Activated CD8-positive, alpha-beta memory T cell treated with anti-CD3 and anti-CD28 coated beads for 1 hour (primary cell): ENCODE measurements at regions not wholly inside any gene's neighbourhood (a gene's known extent, or its start where the extent isn't known, plus 50 kb on each side); places are given as distances from the start of the nearest gene placed in this dataset.

ENCODE experiments used
- DNase-seq, 2 donors: peaks; one replicate each; pipeline ENCODE4 v3.0.0-alpha.2; 2020; ENCODE audit warnings: low read depth in 1 of 2; ENCODE audit errors: extremely low read depth in 1 of 2

DNA sequence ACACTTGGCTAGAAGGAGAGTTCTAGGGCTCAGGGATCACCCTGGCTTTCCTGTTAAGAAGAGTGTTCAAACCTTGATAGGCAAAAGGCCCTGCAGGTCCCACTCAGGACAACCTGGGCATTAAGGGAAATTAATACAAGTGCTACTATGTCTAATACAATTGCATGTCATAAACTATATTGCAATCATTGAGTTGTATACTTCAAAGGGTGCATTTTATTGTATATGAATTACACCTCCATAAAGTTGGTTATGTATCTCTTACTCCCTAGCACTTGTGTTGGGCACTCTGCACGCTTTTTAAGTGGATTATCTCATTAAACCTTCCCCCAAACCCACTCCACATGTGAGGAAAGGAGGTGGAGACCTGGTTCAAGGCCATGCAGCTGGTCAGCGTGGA, 172.1 kb upstream of the GLI2 start:
- DNase-seq, result no peak

DNA sequence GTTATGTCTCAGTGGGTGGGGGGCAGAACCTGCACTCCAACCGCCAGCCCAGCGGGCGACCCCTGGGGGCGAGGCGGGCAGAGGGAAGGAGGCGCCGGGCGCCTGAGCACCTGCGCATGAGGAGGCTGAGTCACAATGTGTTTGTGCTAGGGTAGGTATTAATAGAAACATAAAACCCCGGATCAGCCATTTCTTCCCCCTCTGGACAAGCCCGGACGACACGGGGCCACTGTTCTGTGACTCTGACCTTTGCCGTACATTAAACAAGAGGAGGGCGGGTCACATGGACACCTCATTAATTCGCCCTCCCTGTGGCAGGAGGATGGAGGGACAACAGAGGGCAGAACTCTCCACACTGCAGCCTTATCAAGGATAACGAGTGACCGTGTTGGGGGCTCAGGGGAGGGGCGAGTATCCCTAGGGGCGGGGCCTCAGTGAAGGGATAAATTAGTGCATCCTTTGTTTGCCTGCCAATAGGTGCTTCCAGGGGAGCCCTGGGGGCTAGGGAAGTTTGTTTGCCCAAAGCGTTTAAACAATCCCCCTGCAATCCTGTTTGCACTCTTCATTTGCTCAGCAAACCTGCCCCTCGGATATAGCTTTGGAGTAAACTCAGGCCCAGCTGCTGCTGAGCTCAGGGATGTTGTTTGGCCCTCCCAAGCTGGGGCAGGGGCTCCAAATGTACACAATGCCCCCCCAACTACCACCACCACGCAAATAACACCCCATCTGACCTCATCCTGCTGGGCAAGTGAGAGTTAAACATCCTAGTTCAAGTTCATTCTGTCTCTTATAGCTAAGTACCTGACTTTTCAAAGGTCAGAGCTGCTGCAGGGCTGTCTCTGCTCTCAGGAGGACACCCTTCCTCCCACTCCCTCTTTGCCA, 171.2 kb upstream of the GLI2 start:
- no peak for DNase-seq

DNA sequence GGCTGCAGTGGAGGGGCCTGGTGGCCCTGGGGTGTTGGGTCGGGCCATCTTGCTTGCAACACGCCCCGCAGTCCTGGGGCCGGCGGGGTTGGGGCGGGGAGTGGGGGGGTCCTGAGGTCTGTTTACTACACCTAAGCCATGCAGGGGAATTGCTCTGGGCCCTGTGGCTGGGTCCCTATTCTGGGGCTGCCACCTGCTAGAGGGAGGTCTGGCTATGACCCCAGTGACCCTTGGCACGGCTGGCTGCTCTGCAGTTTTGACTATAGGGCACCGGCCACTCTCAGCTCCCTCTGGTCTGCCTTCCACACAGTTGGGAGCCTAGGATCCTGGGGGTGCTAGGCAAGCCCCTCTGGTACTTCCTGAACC, 170.6 kb upstream of the GLI2 start:
- no peak for DNase-seq

DNA sequence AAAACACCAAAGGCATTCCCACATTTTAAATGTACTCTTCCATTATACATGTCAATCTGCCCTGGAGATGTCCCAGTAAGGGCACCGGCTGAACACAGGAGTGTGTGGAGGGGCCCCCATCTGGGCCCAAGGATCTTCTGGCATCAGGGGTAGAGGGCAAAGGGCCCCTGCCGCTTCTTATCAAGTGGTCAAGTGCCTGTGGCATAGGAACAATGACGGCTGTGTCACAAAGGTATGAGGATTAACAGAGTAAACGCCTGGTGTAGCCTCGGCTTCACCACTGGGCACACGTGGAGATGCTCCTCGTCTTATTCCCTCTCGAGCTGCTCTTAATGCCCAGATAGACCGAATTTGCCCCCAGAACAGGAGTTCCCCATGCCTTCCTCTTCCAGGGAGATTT, 169.7 kb upstream of the GLI2 start:
- no peak for DNase-seq

DNA sequence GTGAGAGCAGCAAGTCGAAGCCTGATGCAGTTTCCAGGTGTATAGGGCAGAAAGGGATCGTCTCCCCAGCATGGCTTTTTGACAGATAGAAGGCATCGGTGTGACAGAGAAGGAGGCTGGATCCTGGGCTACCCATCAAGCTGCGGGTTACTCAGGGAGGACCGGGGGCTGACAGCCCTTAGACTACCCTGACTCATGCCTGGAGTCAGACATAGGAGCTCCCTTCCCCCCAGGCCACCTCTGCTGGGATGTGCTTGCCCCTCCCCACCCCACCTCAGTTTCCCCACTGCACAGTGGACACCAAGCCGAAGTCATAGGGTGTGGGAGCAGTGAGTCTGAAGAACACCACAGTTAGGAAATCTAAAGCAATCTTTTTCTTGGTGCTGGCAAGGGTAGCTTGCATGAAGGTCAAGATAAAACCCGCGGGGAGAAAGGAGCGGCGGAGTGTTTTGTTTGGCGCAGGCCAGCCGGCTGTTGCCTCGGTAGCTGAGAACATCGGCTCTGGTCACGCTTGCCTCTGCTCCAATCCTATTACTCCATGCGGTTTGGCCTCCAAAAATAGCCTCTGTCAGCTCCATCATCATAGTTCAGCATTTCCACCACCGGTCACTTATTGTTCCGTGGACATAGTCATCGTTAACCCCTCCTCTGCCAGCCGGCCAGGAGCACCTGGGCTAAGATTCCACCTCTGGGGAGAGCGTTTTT, 169.2 kb upstream of the GLI2 start:
- DNase-seq, result no peak

DNA sequence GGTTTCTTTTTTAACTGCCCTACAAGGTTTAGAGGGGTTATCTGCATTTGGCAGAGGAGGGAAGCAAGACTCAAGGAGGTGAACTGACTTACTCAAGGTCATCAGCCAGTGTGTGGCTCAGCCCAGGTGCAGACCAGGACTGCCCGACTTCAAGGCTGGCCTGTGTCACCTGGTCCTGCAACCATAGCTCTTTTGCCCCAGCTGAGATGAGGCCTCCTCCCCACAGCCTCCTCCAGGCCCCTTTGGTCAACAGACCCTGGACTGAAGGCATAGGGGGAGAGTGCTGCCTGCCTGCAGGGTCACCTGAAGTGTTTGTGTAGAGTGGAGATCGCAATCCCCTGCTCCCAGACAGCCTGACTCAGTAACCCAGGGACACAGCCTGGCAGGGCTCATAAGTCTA, 168.5 kb upstream of the GLI2 start:
- no peak for DNase-seq

DNA sequence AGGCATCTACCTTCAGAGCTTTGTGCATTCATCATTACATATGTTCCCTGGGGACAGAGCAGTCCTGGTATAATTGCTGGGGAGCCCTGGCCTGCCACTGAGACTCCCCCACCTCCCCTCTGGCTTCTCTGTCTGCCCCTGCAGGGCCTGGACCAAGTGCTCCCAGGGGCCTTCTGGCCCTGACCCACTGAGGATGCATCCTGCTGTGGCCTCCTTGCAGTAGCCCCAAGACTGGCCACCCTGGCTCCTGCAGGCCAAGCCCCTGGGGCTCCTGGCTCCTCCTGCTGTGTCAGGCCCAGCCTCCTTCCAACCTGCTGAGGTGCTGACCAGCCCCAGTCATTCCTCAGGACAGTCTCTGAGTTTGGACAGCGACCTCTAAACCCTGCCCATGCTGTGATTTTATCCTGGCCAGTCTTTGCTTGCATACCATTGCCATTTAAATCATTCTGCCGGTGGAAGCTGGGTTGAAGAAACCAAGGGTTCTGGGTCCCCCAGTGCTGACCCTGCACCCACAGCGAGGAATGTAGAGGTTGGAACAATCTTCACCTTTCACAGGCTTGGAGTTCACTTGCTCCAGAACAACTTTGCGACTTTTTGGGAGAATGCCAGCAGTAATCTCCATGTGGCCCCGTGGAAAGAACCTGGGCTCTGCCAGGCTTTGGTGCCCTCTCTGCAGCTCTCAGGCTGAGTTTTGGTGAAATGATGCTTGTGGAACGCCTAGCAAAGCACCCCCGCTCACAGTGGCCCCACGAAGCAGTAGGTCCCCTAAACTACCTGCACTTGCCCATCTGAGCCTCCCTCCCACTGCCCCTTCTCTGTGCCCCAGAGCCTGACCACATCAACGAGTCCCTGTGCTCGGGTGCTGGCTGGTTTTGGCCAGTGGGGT, 167.3 kb upstream of the GLI2 start:
- no peak for DNase-seq

DNA sequence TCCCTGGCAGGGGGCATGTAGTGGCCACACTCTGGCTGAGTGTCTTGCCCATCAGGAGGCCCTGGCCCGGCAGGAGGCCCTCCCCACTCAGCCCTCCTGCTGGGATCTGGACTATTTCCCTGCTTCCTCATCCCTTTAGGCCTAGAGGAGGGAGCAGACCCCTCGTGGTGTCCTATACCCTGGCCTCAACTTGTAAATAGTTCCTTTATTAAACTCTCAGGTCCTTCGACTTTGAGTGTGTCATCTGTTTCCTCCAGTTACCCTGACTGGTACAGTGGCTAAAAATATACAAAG, 166.7 kb upstream of the GLI2 start:
- no peak for DNase-seq

DNA sequence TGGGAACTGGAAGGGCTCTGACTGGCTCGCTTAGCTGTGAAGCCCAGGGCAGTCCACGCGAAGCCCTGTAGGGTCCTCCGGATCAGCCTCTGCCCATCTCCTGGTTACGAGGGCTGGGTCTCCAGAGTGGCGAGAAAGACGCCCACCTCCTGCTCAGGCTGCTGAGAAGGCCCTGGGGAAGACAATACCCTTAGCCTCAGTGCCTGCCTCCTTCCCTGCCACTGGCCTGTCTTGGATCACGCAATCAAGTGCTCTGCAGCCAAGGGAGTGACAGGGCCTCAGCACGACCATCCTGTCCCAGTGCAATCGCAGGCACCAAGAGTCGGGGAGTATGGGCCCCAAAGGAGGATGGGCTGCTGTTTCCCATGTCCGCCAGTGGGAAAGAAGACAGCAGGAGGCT, 165.7 kb upstream of the GLI2 start:
- DNase-seq, result no peak

DNA sequence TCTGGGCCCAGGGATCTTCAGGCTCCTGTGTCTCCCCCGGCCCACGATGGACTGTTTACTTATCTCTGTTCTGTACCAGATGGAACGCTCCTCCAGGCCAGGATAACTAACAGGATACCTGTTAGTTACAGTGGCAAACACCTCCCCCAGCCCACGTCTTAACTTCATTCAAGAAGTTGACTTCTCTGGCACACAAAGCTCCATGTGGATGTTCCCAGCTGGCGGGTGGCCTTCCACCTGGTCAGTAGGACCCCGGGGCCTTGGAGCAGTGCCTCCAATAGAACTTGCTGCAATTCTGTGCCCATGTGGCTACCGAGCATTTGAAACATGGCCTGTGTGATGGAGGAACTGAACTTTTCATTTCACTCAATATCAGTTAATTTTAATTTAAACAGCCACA, 165.1 kb upstream of the GLI2 start:
- DNase-seq, result no peak

DNA sequence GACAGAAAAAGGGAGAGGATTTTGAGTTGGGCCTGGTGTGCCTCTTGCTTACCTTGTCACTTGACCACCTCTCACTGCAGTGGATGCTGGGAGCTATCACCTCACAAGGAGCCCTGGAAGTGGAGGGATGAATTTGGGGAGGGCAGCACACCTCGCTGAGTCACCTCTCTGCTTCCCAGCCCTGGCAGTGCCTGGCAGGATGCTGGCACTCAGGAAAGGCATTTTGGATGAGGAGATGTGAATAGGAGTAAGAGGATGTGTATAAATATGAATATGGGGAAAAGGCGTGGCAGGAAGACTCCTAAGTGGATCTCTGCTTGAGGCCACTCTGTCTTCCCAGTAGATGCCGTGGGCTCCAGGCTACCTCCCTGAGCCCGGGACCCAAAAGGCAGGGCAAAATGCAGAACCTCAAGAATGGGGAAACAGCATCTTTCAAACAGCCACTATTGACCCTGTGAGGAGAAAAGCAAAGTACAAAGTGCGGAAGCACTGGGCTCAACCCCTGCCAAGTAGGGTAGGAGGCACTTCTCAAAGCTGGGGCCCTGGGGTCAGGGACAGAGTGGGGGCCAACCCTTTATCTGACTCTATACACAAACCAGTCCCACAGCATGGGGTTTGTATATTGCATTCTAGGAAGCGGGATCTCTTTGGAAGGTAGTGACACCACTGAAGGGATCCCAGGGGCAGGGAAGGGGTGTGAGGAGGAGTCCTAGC, 164.5 kb upstream of the GLI2 start:
- no peak for DNase-seq

DNA sequence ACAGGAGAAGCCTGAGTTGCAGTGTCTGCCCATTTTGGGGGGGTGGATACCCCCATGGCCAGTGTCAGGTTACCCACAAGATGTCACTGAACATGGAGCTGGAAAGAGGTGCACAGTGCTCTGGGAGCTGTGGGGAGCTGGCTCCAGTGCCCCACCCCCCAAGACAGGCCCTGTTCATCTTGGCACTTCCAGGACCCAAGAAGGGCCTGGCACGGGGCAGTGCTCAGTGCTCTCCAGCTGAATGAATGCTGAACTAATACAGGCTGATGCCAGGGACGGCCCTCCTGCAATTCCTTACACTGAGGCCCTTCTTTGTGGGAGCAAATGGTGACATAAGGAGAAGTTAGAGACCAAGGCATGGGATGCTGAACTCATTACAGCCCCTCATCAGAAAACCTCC, 163.4 kb upstream of the GLI2 start:
- no peak for DNase-seq

DNA sequence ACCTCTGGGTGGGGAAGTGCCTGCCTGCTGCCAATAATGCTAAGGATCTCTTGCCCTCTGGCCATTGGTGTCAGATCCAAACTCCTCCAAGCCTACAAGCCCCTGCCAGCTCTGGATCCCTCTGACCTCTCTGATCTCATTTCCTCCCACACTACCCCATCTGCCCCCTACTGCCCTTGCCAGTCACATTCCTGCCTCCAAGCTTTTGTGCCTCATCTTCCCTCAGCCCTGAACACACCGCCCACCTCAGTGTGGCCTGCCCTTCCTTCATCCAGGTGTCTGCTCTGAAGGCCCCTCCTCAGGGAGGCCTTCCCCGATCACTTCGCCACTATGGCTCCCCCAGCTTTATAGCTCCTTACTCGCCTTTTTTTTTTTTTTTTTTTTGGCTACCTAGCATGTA, 161.0 kb upstream of the GLI2 start:
- no peak for DNase-seq

DNA sequence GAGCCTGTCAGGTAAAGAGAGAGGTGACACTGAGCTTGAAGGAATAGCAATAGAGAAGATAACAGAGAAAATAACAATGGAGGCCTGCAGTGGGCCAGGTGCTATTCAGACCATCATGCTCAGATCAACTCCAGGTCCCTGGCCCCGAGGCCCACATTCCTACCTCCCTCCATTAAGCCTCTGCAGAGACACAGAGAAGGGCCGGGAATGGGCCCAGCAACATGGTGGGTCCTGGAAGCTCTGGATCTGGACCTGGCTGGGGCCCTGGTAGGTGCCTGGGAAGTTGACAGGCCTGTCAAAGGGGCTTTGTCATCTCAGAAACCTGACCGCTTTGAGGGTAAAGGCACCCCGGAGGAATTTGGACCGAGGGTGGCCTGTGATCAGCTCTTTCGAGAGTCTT, 159.7 kb upstream of the GLI2 start:
- DNase-seq, result no peak

DNA sequence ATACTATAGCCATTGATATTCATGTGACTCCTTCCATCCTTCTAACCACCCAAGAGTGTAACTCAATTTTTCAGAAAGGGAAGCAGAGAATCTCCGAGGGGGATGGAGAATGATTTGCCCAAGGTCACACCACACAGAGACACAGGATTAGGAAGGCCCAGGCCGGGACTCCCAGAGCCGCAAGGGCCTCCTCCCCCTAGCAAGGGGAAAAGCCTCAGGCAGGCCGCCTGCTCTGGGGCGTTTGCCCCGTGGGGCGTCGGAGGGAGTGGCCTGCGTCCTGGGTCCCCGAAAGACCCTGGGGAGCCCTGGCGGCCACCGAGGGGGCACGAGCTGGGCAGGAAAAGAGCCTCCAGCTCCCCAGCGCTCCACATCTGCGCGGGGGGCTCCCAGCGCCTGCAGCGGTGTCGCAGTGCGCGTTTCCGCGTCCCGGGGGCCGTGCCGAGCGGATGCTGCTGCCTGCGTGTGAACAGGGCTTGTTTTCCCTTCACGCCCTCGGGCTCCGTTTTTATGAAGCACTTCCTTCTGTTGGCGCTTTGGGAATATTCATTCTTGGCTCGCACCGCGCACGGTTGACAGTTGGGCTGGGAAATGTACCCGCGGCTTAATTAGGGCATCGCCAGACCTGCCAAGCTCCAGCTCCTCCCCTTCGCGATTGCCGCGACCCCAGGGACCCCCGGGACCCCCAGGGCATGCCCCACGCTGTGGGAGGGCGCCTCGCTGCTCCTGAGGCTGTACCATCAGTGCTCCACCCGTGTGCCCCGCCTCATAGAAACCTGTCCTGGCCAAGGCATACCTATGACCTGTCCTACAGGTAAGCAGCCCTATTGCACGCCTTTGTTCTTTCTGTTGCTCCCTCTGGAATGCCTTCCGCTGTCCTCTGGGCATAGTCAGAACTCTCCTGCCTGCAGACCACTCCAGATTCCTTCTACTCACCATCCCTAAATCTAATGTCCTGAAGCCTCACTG, 158.9 kb upstream of the GLI2 start:
- no peak for DNase-seq

DNA sequence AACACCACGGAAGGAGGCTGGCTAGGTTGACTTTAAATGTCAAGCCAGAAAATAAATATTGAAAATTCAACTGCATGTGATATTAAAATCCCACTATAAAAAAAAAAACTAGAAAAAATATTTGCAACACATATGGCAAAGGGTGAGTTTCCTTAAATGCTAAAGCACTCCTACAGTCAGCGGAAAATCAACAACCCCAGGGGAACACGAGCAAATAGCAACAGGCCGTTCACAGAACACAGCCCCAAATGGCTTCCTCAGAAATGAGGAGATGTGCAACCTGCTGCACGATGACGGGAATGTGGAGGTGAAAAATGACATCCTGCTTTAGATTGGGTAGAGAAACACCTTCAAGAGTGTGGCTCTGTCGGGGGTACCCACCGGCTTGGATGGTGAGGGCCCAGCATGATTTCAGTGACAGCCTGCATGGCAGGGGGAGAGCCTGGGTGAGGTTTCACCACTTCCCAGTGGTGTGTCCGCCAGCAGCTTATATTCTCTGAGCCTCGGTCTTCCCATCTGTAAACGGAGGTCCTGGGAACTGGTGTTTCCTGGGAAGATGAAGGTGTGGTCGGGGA, 157.9 kb upstream of the GLI2 start:
- no peak for DNase-seq

DNA sequence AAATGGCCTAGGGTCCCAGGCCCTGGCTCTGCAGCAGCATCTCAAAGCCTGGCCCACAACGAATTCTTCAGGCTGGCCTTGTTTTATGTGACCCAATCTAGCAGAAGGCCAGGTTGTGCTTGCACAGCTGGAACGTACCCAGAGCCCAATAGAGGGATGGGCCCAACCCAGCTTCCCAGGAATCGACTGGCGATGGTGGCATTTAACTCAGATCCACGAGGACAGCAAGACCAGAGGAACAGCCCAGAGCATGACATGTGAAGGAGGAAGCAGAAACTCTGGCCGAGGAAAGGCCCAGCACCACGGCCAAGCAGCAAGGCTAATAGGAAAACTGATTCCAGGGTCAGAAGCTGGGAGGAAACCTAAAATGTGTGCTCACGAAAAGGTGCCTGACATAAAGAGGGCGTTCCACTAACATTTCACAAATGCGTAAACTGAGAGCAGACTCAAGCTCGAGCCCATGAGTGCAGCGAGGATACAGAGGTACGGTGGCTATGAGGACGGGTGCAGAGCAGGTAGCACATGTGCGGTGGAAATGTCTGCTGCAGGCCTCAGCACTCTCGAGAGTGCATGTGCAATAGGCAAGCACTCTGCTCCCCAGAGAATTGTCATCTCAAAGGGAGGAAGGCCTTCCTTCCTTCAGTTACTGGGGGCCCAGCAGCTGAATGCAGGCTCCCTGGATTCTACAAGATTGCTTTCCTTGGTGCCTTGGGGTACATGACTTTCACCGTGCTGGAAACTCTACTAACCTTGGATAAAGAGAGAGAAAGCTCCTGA, 156.9 kb upstream of the GLI2 start:
- no peak for DNase-seq

DNA sequence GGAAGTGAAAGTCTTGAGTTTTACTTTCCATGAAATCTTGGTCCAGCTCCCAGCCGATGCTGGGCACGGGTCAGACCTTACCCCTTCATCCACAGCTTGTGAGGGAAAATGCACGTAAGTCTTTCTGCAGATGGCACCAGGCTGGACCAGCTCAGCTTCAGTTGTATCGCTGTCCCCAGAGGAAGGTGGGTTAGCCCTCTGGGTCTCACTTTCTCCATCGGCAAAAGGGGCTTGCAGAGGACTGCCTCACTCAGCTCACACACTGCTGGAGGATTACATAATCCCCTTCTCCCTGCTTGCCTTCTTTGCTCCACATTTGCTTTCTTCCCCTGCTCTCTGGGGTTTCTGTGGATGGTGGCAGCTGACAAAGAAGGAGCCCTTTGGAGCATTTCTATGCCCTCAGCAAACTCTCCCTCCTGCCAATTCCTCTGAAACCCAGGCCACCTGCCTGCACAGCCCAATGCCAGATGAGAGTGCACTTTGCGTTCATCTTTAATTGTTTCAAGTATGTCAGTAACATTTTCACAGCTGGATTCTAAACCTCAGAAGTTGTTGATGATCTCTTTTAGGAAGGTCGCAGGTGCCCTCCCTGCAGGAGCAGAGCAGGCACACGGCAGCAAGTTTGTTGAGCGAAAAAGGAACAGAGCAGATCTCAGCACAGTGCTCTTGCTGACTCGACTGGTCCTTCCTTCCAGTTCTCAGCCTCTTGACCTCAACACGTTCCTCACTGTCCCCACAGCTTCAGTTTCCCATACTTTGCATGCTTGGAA, 155.6 kb upstream of the GLI2 start:
- no peak for DNase-seq
